Neuronal stem cell (in vitro differentiated cells): ENCODE measurements at regions not wholly inside any gene's neighbourhood (a gene's known extent, or its start where the extent isn't known, plus 50 kb on each side); places are given as distances from the start of the nearest gene placed in this dataset.
"Not testable (repeated sequence)": the region's sequence is repeated elsewhere in the genome, so short reads cannot be mapped to it uniquely, and the experiment has no call there.

Experiments
- DNase-seq: peaks from one replicate; pipeline ENCODE4 v3.0.0-alpha.2; 2013; ENCODE audit warnings: low spot score
- H2AFZ ChIP-seq: one replicate; pipeline ENCODE4 v1.6.1; 2013; ENCODE audit warnings: mild to moderate bottlenecking, low read length, inconsistent platforms
- H2AK5ac ChIP-seq: 2 replicates; pipeline ENCODE4 v1.6.1; 2013; ENCODE audit warnings: low read depth, mild to moderate bottlenecking, inconsistent platforms, low read length, moderate library complexity, mixed read lengths
- H2BK120ac ChIP-seq: 2 replicates; pipeline ENCODE4 v1.6.1; 2013; ENCODE audit warnings: low read depth, mild to moderate bottlenecking, inconsistent platforms, low read length, moderate library complexity, mixed read lengths
- H2BK12ac ChIP-seq: one replicate; pipeline ENCODE4 v1.6.1; 2013; ENCODE audit warnings: low read length, inconsistent platforms
- H2BK15ac ChIP-seq: 2 replicates; pipeline ENCODE4 v1.6.1; 2013; ENCODE audit warnings: mild to moderate bottlenecking, low read length, inconsistent platforms, mixed read lengths
- H2BK5ac ChIP-seq: one replicate; pipeline ENCODE4 v1.6.1; 2013; ENCODE audit warnings: inconsistent platforms, mild to moderate bottlenecking, low read length, moderate library complexity
- H3K14ac ChIP-seq: one replicate; pipeline ENCODE4 v1.6.1; 2013; ENCODE audit warnings: low read length, inconsistent platforms
- H3K18ac ChIP-seq: 2 replicates; pipeline ENCODE4 v1.6.1; 2013; ENCODE audit warnings: low read length, inconsistent platforms
- H3K23ac ChIP-seq: 2 replicates; pipeline ENCODE4 v1.6.1; 2013; ENCODE audit warnings: low read depth, mild to moderate bottlenecking, mixed read lengths, low read length, inconsistent platforms; ENCODE audit not compliant: poor library complexity
- H3K27ac ChIP-seq: replicated peaks from 3 replicates; pipeline ENCODE4 v1.5.1; 2013; ENCODE audit warnings: low read length, inconsistent platforms
- H3K27me3 ChIP-seq, 3 experiments: 2 replicates each; pipeline ENCODE4 v1.6.1; 2013; ENCODE audit warnings: low read length in 3 of 3, mild to moderate bottlenecking in 2 of 3, inconsistent platforms in 1 of 3, low read depth in 1 of 3, mixed read lengths in 1 of 3, moderate library complexity in 1 of 3; ENCODE audit not compliant: control insufficient read depth in 3 of 3, insufficient read depth in 3 of 3
- H3K36me3 ChIP-seq, 2 donors: replicated peaks in 1 of 2; 2 replicates each; pipeline ENCODE4 v1.6.1; 2013; ENCODE audit warnings: low read length in 2 of 2; ENCODE audit not compliant: control insufficient read depth in 2 of 2, insufficient read depth in 2 of 2
- H3K4ac ChIP-seq: 2 replicates; pipeline ENCODE4 v1.6.1; 2013; ENCODE audit warnings: inconsistent platforms, mild to moderate bottlenecking, low read length, moderate library complexity
- H3K4me1 ChIP-seq, 2 donors: 1 replicate in 1 of 2; 2 replicates in 1 of 2; pipeline ENCODE4 v1.6.1; 2013; ENCODE audit warnings: low read length in 2 of 2, low read depth in 1 of 2; ENCODE audit not compliant: control insufficient read depth in 2 of 2, insufficient read depth in 1 of 2
- H3K4me2 ChIP-seq: one replicate; pipeline ENCODE4 v1.6.1; 2013; ENCODE audit warnings: mild to moderate bottlenecking, low read length, inconsistent platforms; ENCODE audit not compliant: insufficient read depth, poor library complexity, severe bottlenecking
- H3K4me3 ChIP-seq, 2 donors: 2 replicates each; pipeline ENCODE4 v1.5.1; 2013; ENCODE audit warnings: low read length in 2 of 2, mild to moderate bottlenecking in 2 of 2, inconsistent platforms in 1 of 2, moderate library complexity in 1 of 2
- H3K79me1 ChIP-seq: one replicate; pipeline ENCODE4 v1.6.1; 2013; ENCODE audit warnings: low read depth, mild to moderate bottlenecking, inconsistent platforms, low read length, moderate library complexity
- H3K9ac ChIP-seq: one replicate; pipeline ENCODE4 v1.6.1; 2013; ENCODE audit warnings: mild to moderate bottlenecking, low read depth, low read length, inconsistent platforms; ENCODE audit not compliant: poor library complexity
- H3K9me3 ChIP-seq, 2 donors: replicated peaks in 1 of 2; 2 replicates each; pipeline versions ENCODE3 to v1.6.1; 2013; ENCODE audit warnings: low read length in 2 of 2, mild to moderate bottlenecking in 2 of 2, inconsistent platforms in 1 of 2, low read depth in 1 of 2, mixed read lengths in 1 of 2, moderate library complexity in 1 of 2; ENCODE audit not compliant: control insufficient read depth in 2 of 2, insufficient read depth in 1 of 2
- H4K8ac ChIP-seq: one replicate; pipeline ENCODE4 v1.6.1; 2013; ENCODE audit warnings: low read depth, mild to moderate bottlenecking, inconsistent platforms, low read length, moderate library complexity
- H4K91ac ChIP-seq: one replicate; pipeline ENCODE4 v1.6.1; 2013; ENCODE audit warnings: low read length, low read depth, mild to moderate bottlenecking, inconsistent platforms; ENCODE audit not compliant: poor library complexity
- WGBS, 2 donors: extraction: QIAGEN DNeasy Blood & Tissue Kit; methylation state at CpG; one replicate each; pipeline ENCODE4 v1.1.7; 2013; ENCODE audit warnings: missing lambda C conversion rate in 2 of 2, mixed read lengths in 1 of 2; ENCODE audit not compliant: insufficient read length in 2 of 2, insufficient replicate concordance in 1 of 2; ENCODE audit errors: extremely low coverage in 2 of 2; 5-methylcytosine and 5-hydroxymethylcytosine counted together

- not testable (repeated sequence) for H3K18ac ChIP-seq, H3K4me2 ChIP-seq, H2BK12ac ChIP-seq, H3K4me1 ChIP-seq, H4K8ac ChIP-seq, H3K27ac ChIP-seq, H3K36me3 ChIP-seq, DNase-seq, H3K79me1 ChIP-seq, H3K9me3 ChIP-seq, H3K4ac ChIP-seq, H2AFZ ChIP-seq, H3K27me3 ChIP-seq, H3K9ac ChIP-seq, H3K4me3 ChIP-seq, H4K91ac ChIP-seq, H2AK5ac ChIP-seq, H3K23ac ChIP-seq, H3K14ac ChIP-seq, H2BK120ac ChIP-seq, H2BK5ac ChIP-seq, H2BK15ac ChIP-seq
- WGBS, 2 donors, result no CpG with 5 or more reads among the region's 4 CpGs
Observed at GRCh38 chr6:155858906-155859305, 403.3 kb upstream of the NOX3 start.

GRCh38 chr6:155854787-155855186 is 399.1 kb upstream of the NOX3 start:
- Histone ChIP-seq H3K23ac (no peak overlapping the region), H3K27ac (no peak overlapping the region), H3K9me3 (no peaks in the 10 kb centered on the region), H3K18ac (no peak overlapping the region), H3K4me1 (no peaks in the 10 kb centered on the region), H2BK12ac (no peak overlapping the region), H3K9ac (no peak overlapping the region), H2AFZ (no peak overlapping the region), H3K27me3 (no peaks in the 10 kb centered on the region), H3K36me3 (no peaks in the 10 kb centered on the region), H3K14ac (no peak overlapping the region), H4K91ac (no peak overlapping the region), H3K79me1 (no peaks in the 10 kb centered on the region), H2AK5ac (no peak overlapping the region), H4K8ac (no peak overlapping the region), H3K4me3 (no peak overlapping the region), H3K4ac (no peak overlapping the region), H2BK120ac (no peak overlapping the region), H2BK5ac (no peak overlapping the region), H3K4me2 (no peak overlapping the region), H2BK15ac (no peak overlapping the region)
- no peak for DNase-seq
- WGBS, 2 donors, result no CpG with 5 or more reads among the region's 2 CpGs

- H2BK12ac ChIP-seq, result no peak overlapping the region
- H3K4me1 ChIP-seq, result peaks cover 0 to 2% of the 10 kb centered on the region in 2 donors
- no peak overlapping the region for H2BK5ac ChIP-seq
- H3K18ac ChIP-seq, result no peak overlapping the region
- H3K9ac ChIP-seq, result no peak overlapping the region
- H3K23ac ChIP-seq, result no peak overlapping the region
- H2AFZ ChIP-seq, result no peak overlapping the region
- H2BK120ac ChIP-seq, result no peak overlapping the region
- H3K27me3 ChIP-seq, result no peaks in the 10 kb centered on the region
- H2BK15ac ChIP-seq, result no peak overlapping the region
- DNase-seq, result no peak
- no peaks in the 10 kb centered on the region for H3K36me3 ChIP-seq
- no peak overlapping the region for H4K91ac ChIP-seq
- no peak overlapping the region for H3K4me2 ChIP-seq
- no peak overlapping the region for H4K8ac ChIP-seq
- no peaks in the 10 kb centered on the region for H3K79me1 ChIP-seq
- no peak overlapping the region for H3K27ac ChIP-seq
- no peak overlapping the region for H3K14ac ChIP-seq
- no peaks in the 10 kb centered on the region for H3K9me3 ChIP-seq
- no peak overlapping the region for H3K4me3 ChIP-seq
- H2AK5ac ChIP-seq, result no peak overlapping the region
- no CpG with 5 or more reads among the region's 2 CpGs for WGBS, 2 donors
- no peak overlapping the region for H3K4ac ChIP-seq
Observed at GRCh38 chr6:155853011-155853410, 397.4 kb upstream of the NOX3 start.

- H3K14ac ChIP-seq, result no peak overlapping the region
- no peaks in the 10 kb centered on the region for H3K9me3 ChIP-seq
- H3K27ac ChIP-seq, result no peak overlapping the region
- H3K4me3 ChIP-seq, result no peak overlapping the region
- H3K9ac ChIP-seq, result no peak overlapping the region
- H3K27me3 ChIP-seq, result no peaks in the 10 kb centered on the region
- no peak overlapping the region for H4K91ac ChIP-seq
- H3K18ac ChIP-seq, result no peak overlapping the region
- no peak overlapping the region for H2BK120ac ChIP-seq
- H3K23ac ChIP-seq, result no peak overlapping the region
- no peak overlapping the region for H2AFZ ChIP-seq
- DNase-seq, result no peak
- no CpG with 5 or more reads among the region's 5 CpGs for WGBS, 2 donors
- H4K8ac ChIP-seq, result no peak overlapping the region
- no peak overlapping the region for H2BK5ac ChIP-seq
- H3K36me3 ChIP-seq, result no peaks in the 10 kb centered on the region
- no peak overlapping the region for H3K4me2 ChIP-seq
- peaks cover 0 to 2% of the 10 kb centered on the region in 2 donors for H3K4me1 ChIP-seq
- no peak overlapping the region for H2BK12ac ChIP-seq
- no peaks in the 10 kb centered on the region for H3K79me1 ChIP-seq
- no peak overlapping the region for H2AK5ac ChIP-seq
- H2BK15ac ChIP-seq, result no peak overlapping the region
- H3K4ac ChIP-seq, result no peak overlapping the region
Observed at GRCh38 chr6:155850408-155850841, 394.8 kb upstream of the NOX3 start.
